ENCODE measurements at regions not wholly inside any gene's neighbourhood (a gene's known extent, or its start where the extent isn't known, plus 50 kb on each side); places are given as distances from the start of the nearest gene placed in this dataset.

GRCh38 chr4:126056116-126056650, 741.4 kb downstream of the FAT4 start:
- TF ChIP-seq CTCF (IDR thresholded peaks at IDR 0.05; ENCODE audit: insufficient read depth, low read depth, low read length) (no peak), EZH2 (IDR thresholded peaks at IDR 0.05; ENCODE audit: insufficient read depth, low read length) (no peak)
